HG02763 (cell line): ENCODE measurements at regions not wholly inside any gene's neighbourhood (a gene's known extent, or its start where the extent isn't known, plus 50 kb on each side); places are given as distances from the start of the nearest gene placed in this dataset.
"Not testable (repeated sequence)": the region's sequence is repeated elsewhere in the genome, so short reads cannot be mapped to it uniquely, and the experiment has no call there.

ENCODE experiments used
- ATAC-seq: cut with Tn5 transposase; IDR thresholded peaks from one replicate; pipeline ENCODE4 v1.9.1; 2021; ENCODE audit warnings: mild to moderate bottlenecking, moderate library complexity; ENCODE audit not compliant: unreplicated experiment

- ATAC-seq, result no peak
Measured at GRCh38 chr10:2053805-2054204, 316.5 kb upstream of the ADARB2 start.

- no peak for ATAC-seq
Measured at GRCh38 chr10:2051108-2051507, 313.8 kb upstream of the ADARB2 start.

GRCh38 chr10:2049560-2049959 lies 312.2 kb upstream of the ADARB2 start:
- no peak for ATAC-seq

- no peak for ATAC-seq
Measured at GRCh38 chr10:2048337-2048973, 311.1 kb upstream of the ADARB2 start.

- no peak for ATAC-seq
Measured at GRCh38 chr10:2047679-2048078, 310.4 kb upstream of the ADARB2 start.

GRCh38 chr10:2043379-2043778 lies 306.1 kb upstream of the ADARB2 start:
- ATAC-seq, result no peak

- ATAC-seq, result no peak
Measured at GRCh38 chr10:2038036-2038435, 300.7 kb upstream of the ADARB2 start.

- no peak for ATAC-seq
Measured at GRCh38 chr10:2037246-2037645, 299.9 kb upstream of the ADARB2 start.

- ATAC-seq, result no peak
Measured at GRCh38 chr10:2036209-2036608, 298.9 kb upstream of the ADARB2 start.

GRCh38 chr10:2030046-2030445 lies 292.7 kb upstream of the ADARB2 start:
- no peak for ATAC-seq

- no peak for ATAC-seq
Measured at GRCh38 chr10:2026936-2027335, 289.6 kb upstream of the ADARB2 start.

GRCh38 chr10:2024750-2025149 lies 287.4 kb upstream of the ADARB2 start:
- ATAC-seq, result not testable (repeated sequence)

- no peak for ATAC-seq
Measured at GRCh38 chr10:2023687-2024086, 286.4 kb upstream of the ADARB2 start.

- no peak for ATAC-seq
Measured at GRCh38 chr10:2022401-2022800, 285.1 kb upstream of the ADARB2 start.

- ATAC-seq, result no peak
Measured at GRCh38 chr10:2020836-2021235, 283.5 kb upstream of the ADARB2 start.

GRCh38 chr10:2019803-2020202 lies 282.5 kb upstream of the ADARB2 start:
- ATAC-seq, result no peak

- no peak for ATAC-seq
Measured at GRCh38 chr10:2019281-2019680, 282.0 kb upstream of the ADARB2 start.

GRCh38 chr10:2014541-2014940 lies 277.2 kb upstream of the ADARB2 start:
- ATAC-seq, result no peak

GRCh38 chr10:2012209-2012608 lies 274.9 kb upstream of the ADARB2 start:
- no peak for ATAC-seq

GRCh38 chr10:2011106-2011716 lies 273.9 kb upstream of the ADARB2 start:
- ATAC-seq, result no peak

GRCh38 chr10:2005546-2005945 lies 268.2 kb upstream of the ADARB2 start:
- ATAC-seq, result no peak

GRCh38 chr10:1992930-1993329 lies 255.6 kb upstream of the ADARB2 start:
- ATAC-seq, result no peak

GRCh38 chr10:1989090-1989489 lies 251.8 kb upstream of the ADARB2 start:
- ATAC-seq, result no peak
